HEK293 (cell line): ENCODE measurements at regions not wholly inside any gene's neighbourhood (a gene's known extent, or its start where the extent isn't known, plus 50 kb on each side); places are given as distances from the start of the nearest gene placed in this dataset.

Experiments used
- CTCF ChIA-PET: fragments of 350-600 bp; formaldehyde crosslinking; extraction: SDS; loops from one replicate; lab custom pipeline; 2021; ENCODE audit warnings: antibody characterized with exemption; lab: Yijun Ruan, JAX
- POLR2A ChIA-PET: fragments of 300-600 bp; formaldehyde crosslinking; extraction: SDS; loops from one replicate; lab custom pipeline; 2020; ENCODE audit warnings: antibody characterized with exemption, inconsistent platforms; lab: Yijun Ruan, JAX
- H3K27ac ChIP-seq: fragments of 200-500 bp; sonication (Bioruptor generic); 2 replicates; pipeline ENCODE4 v1.5.1; 2014; ENCODE audit warnings: low read depth, low read length, control low read depth, inconsistent platforms; ENCODE audit errors: extremely low read depth
- H3K36me3 ChIP-seq, 2 experiments: fragments of 200-500 bp in 1 of 2; sonication (Bioruptor generic) in 1 of 2; 1 replicate in 1 of 2; 2 replicates in 1 of 2; pipeline ENCODE4 v1.5.1; 2014 to 2017; ENCODE audit warnings: inconsistent platforms in 2 of 2, low read length in 2 of 2; ENCODE audit not compliant: control insufficient read depth in 2 of 2, insufficient read depth in 1 of 2
- H3K4me1 ChIP-seq: fragments of 200-500 bp; sonication (Bioruptor generic); 2 replicates; pipeline ENCODE4 v1.5.1; 2014; ENCODE audit warnings: mild to moderate bottlenecking, low read length, inconsistent platforms; ENCODE audit not compliant: control insufficient read depth, insufficient read depth
- H3K4me3 ChIP-seq: 2 replicates; pipeline ENCODE4 v1.5.1; 2011; ENCODE audit warnings: low read depth, mild to moderate bottlenecking, control low read depth, low read length, moderate library complexity
- H3K9me3 ChIP-seq: fragments of 200-500 bp; sonication (Bioruptor generic); 2 replicates; pipeline ENCODE4 v1.5.1; 2014; ENCODE audit warnings: low read depth, low read length, inconsistent platforms; ENCODE audit not compliant: control insufficient read depth, insufficient read depth
- AEBP2 ChIP-seq: fragments of 450-650 bp; formaldehyde crosslinking; IDR thresholded peaks from 2 replicates; pipeline ENCODE4 v1.5.1; 2016; ENCODE audit warnings: missing biosample characterization, missing genetic modification characterization, borderline replicate concordance
- KLF7 ChIP-seq: fragments of 450-650 bp; formaldehyde crosslinking; IDR thresholded peaks from 2 replicates; pipeline ENCODE4 v1.5.1; 2016; ENCODE audit warnings: missing biosample characterization, missing genetic modification characterization, borderline replicate concordance
- MZF1 ChIP-seq: fragments of 450-650 bp; formaldehyde crosslinking; IDR thresholded peaks from 2 replicates; pipeline ENCODE4 v1.5.1; 2017; ENCODE audit warnings: missing biosample characterization, missing genetic modification characterization, borderline replicate concordance
- OSR2 ChIP-seq: fragments of 450-650 bp; formaldehyde crosslinking; IDR thresholded peaks from 2 replicates; pipeline ENCODE4 v1.5.1; 2016; ENCODE audit warnings: missing biosample characterization, missing genetic modification characterization
- SCRT1 ChIP-seq: fragments of 450-650 bp; formaldehyde crosslinking; IDR thresholded peaks from 2 replicates; pipeline ENCODE4 v1.5.1; 2016; ENCODE audit warnings: missing biosample characterization, missing genetic modification characterization, borderline replicate concordance
- SCRT2 ChIP-seq: fragments of 450-650 bp; formaldehyde crosslinking; IDR thresholded peaks from 2 replicates; pipeline ENCODE4 v1.5.1; 2016; ENCODE audit warnings: missing biosample characterization, missing genetic modification characterization
- SETDB1 ChIP-seq: IDR thresholded peaks from one replicate; pipeline ENCODE4 v1.6.1; 2017; ENCODE audit warnings: mild to moderate bottlenecking, low read length, moderate library complexity, mixed read lengths; ENCODE audit not compliant: insufficient read length
- TRIM28 ChIP-seq: IDR thresholded peaks from 2 replicates; pipeline ENCODE4 v1.6.1; 2011; ENCODE audit warnings: low read length, control low read depth, borderline replicate concordance
- ZBTB1 ChIP-seq: fragments of 450-650 bp; formaldehyde crosslinking; IDR thresholded peaks from 2 replicates; pipeline ENCODE4 v1.5.1; 2016; ENCODE audit warnings: missing biosample characterization, missing genetic modification characterization
- ZBTB20 ChIP-seq: fragments of 450-650 bp; formaldehyde crosslinking; IDR thresholded peaks from 2 replicates; pipeline ENCODE4 v1.5.1; 2016; ENCODE audit warnings: missing biosample characterization, missing genetic modification characterization
- ZBTB48 ChIP-seq: fragments of 450-650 bp; formaldehyde crosslinking; IDR thresholded peaks from 2 replicates; pipeline ENCODE4 v1.5.1; 2016; ENCODE audit warnings: missing biosample characterization, missing genetic modification characterization
- ZFP69B ChIP-seq: fragments of 450-650 bp; formaldehyde crosslinking; IDR thresholded peaks from 2 replicates; pipeline ENCODE4 v1.5.1; 2016; ENCODE audit warnings: missing biosample characterization, missing genetic modification characterization
- ZNF148 ChIP-seq: fragments of 450-650 bp; formaldehyde crosslinking; IDR thresholded peaks from 2 replicates; pipeline ENCODE4 v1.5.0; 2017; ENCODE audit warnings: missing biosample characterization, missing genetic modification characterization, borderline replicate concordance
- ZNF157 ChIP-seq: fragments of 450-650 bp; formaldehyde crosslinking; IDR thresholded peaks from 2 replicates; pipeline ENCODE4 v1.5.1; 2016; ENCODE audit warnings: missing biosample characterization, missing genetic modification characterization
- ZNF24 ChIP-seq: fragments of 450-650 bp; formaldehyde crosslinking; IDR thresholded peaks from 2 replicates; pipeline ENCODE4 v1.5.1; 2016; ENCODE audit warnings: missing biosample characterization, missing genetic modification characterization
- ZNF266 ChIP-seq: fragments of 450-650 bp; formaldehyde crosslinking; IDR thresholded peaks from 2 replicates; pipeline ENCODE4 v1.5.1; 2016; ENCODE audit warnings: missing biosample characterization, missing genetic modification characterization, low read depth
- ZNF341 ChIP-seq: fragments of 450-650 bp; formaldehyde crosslinking; IDR thresholded peaks from 2 replicates; pipeline ENCODE4; 2016; ENCODE audit warnings: low read depth, missing biosample characterization, missing genetic modification characterization
- ZNF366 ChIP-seq: fragments of 450-650 bp; formaldehyde crosslinking; conservative IDR thresholded peaks from 2 replicates; pipeline ENCODE4 v1.5.1; 2016; ENCODE audit warnings: missing biosample characterization, missing genetic modification characterization
- ZNF423 ChIP-seq: fragments of 450-650 bp; formaldehyde crosslinking; IDR thresholded peaks from 2 replicates; pipeline ENCODE4 v1.5.1; 2016; ENCODE audit warnings: missing biosample characterization, missing genetic modification characterization
- ZNF48 ChIP-seq: fragments of 450-650 bp; formaldehyde crosslinking; IDR thresholded peaks from 2 replicates; pipeline ENCODE4 v1.5.1; 2016; ENCODE audit warnings: missing biosample characterization, missing genetic modification characterization
- ZNF510 ChIP-seq: fragments of 450-650 bp; formaldehyde crosslinking; IDR thresholded peaks from 2 replicates; pipeline ENCODE4 v1.5.1; 2018; ENCODE audit warnings: mild to moderate bottlenecking, missing genetic modification characterization, missing biosample characterization; ENCODE audit not compliant: insufficient replicate concordance
- ZNF585B ChIP-seq: fragments of 450-650 bp; formaldehyde crosslinking; IDR thresholded peaks from 2 replicates; pipeline ENCODE4 v1.5.1; 2016; ENCODE audit warnings: missing biosample characterization, missing genetic modification characterization
- ZNF624 ChIP-seq: fragments of 450-650 bp; formaldehyde crosslinking; IDR thresholded peaks from 2 replicates; pipeline ENCODE4 v1.5.1; 2017; ENCODE audit warnings: missing biosample characterization, missing genetic modification characterization
- ZNF701 ChIP-seq: fragments of 450-650 bp; formaldehyde crosslinking; IDR thresholded peaks from 2 replicates; pipeline ENCODE4 v1.5.1; 2016; ENCODE audit warnings: missing biosample characterization, missing genetic modification characterization
- ZNF843 ChIP-seq: fragments of 450-650 bp; formaldehyde crosslinking; IDR thresholded peaks from 2 replicates; pipeline ENCODE4 v1.5.1; 2016; ENCODE audit warnings: missing biosample characterization, missing genetic modification characterization
- ZXDB ChIP-seq: fragments of 450-650 bp; formaldehyde crosslinking; IDR thresholded peaks from 2 replicates; pipeline ENCODE4 v1.5.1; 2016; ENCODE audit warnings: missing biosample characterization, missing genetic modification characterization
- TF ChIP-seq, protein P1 (sequence below): fragments of 450-650 bp; IDR thresholded peaks from 2 replicates; pipeline ENCODE4 v1.5.1; 2018; ENCODE audit warnings: missing biosample characterization, missing genetic modification characterization

DNA sequence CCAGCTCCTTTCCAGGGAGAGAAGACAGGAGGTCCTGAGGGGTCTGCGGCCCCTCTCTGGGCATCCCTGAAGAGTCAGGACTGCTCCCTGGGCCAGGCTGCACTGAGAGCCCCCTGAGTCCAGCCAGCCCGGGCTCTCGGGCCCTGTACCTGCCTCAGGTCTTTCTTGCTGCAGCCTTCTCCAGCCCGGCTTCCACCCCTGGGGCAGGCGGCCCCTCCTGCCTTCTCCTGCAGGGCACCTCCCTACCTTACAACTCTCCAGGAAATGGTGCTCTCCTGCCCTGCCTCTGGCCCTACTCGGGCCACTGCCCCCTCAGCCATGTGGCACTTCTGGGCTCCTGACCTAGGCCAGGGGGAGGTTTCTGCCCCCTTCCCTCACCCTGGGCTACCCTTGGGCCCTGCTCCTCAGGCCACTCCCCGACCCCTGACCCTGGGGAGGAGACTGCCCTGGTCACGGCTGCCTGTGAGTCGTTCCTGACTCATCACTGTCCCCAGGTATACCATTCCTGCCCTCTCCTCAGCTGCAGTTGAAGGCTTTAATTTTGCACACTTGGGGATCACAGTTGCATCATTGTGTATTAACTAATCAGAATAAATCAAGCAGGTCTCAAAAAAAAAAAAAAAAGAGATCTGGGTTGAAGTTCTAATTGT lies 251.1 kb downstream of the NXPE2 start:
- Histone ChIP-seq H3K36me3 (no peaks in the 10 kb centered on the region), H3K4me3 (no peak overlapping the region), H3K27ac (no peak overlapping the region), H3K9me3 (no peaks in the 10 kb centered on the region), H3K4me1 (no peaks in the 10 kb centered on the region)
- no peak for TF ChIP-seq ZNF341
- no peak for TF ChIP-seq ZNF266 (tag by site-specific recombination)
- ChIA-PET CTCF (no interaction called here), POLR2A (no interaction called here)

- TF ChIP-seq ZBTB48 = no peak
- peak; percentile 93 for TF ChIP-seq ZNF585B (tag by site-specific recombination)
- TF ChIP-seq ZNF701 (tag by site-specific recombination) = no peak
- no peak for TF ChIP-seq ZNF843
- TF ChIP-seq TRIM28 = peak; percentile 97
- TF ChIP-seq SCRT2 = no peak
- TF ChIP-seq ZNF624 (tag by site-specific recombination) = no peak
- TF ChIP-seq ZNF266 (tag by site-specific recombination) = no peak
- no peak for TF ChIP-seq SCRT1 (tag by site-specific recombination)
- TF ChIP-seq SETDB1 = peak; percentile 95
- Histone ChIP-seq H3K36me3 (no peaks in the 10 kb centered on the region), H3K9me3 (no peaks in the 10 kb centered on the region), H3K4me3 (no peak overlapping the region), H3K27ac (no peak overlapping the region), H3K4me1 (no peaks in the 10 kb centered on the region)
- POLR2A ChIA-PET = no interaction called here
- CTCF ChIA-PET = interaction anchor here (0.6 to 1.6 kb wide), 2 partner anchors 47 to 164 kb away, joined by 3 to 5 read pairs; no protein-coding TSS in a partner anchor
These were observed 260.5 kb downstream of the NXPE2 start for GRCh38 chr11:114938799-114939198.

DNA sequence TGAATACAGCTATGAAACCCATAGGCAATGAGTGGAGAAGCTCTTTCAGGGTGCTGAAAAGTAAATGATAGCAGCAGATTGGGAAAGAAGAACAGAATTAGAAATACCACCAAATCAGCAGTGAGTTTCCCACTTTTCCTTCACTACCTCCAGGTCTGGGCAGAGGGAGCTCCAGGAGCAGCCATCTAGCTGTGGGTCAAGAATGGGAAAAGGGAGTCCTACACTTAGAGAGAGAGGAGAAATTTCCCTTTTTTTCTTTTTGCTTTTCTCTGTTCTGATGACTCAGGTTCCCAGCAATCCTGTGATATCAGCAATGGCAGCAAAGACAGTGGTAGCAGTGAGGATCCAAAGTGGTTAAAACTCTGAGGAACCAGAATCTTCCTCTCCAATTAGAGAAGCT lies 263.9 kb downstream of the NXPE2 start:
- no peak overlapping the region for H3K4me3 ChIP-seq
- no peaks in the 10 kb centered on the region for H3K4me1 ChIP-seq
- ChIA-PET CTCF (interaction anchor here (0.5 to 0.7 kb wide), 3 partner anchors 168 to 1306 kb away, joined by 3 to 4 read pairs (median 3); no protein-coding TSS in a partner anchor), POLR2A (no interaction called here)
- TF ChIP-seq ZNF48 = no peak
- TF ChIP-seq ZNF24 = no peak
- TF ChIP-seq ZNF341 = no peak
- no peak for TF ChIP-seq MZF1 (tag by site-specific recombination)
- TF ChIP-seq OSR2 (tag by site-specific recombination) = no peak
- TF ChIP-seq ZBTB1 = no peak
- TF ChIP-seq ZFP69B (tag by site-specific recombination) = no peak
- no peak for TF ChIP-seq KLF7 (tag by site-specific recombination)
- TF ChIP-seq ZNF624 (tag by site-specific recombination) = no peak
- no peak for TF ChIP-seq ZNF510
- TF ChIP-seq ZNF148 (tag by site-specific recombination) = no peak
- TF ChIP-seq, protein P1, sequence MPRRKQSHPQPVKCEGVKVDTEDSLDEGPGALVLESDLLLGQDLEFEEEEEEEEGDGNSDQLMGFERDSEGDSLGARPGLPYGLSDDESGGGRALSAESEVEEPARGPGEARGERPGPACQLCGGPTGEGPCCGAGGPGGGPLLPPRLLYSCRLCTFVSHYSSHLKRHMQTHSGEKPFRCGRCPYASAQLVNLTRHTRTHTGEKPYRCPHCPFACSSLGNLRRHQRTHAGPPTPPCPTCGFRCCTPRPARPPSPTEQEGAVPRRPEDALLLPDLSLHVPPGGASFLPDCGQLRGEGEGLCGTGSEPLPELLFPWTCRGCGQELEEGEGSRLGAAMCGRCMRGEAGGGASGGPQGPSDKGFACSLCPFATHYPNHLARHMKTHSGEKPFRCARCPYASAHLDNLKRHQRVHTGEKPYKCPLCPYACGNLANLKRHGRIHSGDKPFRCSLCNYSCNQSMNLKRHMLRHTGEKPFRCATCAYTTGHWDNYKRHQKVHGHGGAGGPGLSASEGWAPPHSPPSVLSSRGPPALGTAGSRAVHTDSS (tag by site-specific recombination) = no peak
- TF ChIP-seq ZNF423 (tag by site-specific recombination) = no peak
- TF ChIP-seq ZNF366 (tag by site-specific recombination) = no peak
- no peak for TF ChIP-seq AEBP2 (tag by site-specific recombination)
- TF ChIP-seq ZBTB20 = no peak
- no peak for TF ChIP-seq ZXDB
- TF ChIP-seq ZNF157 = no peak
- no peaks in the 10 kb centered on the region for H3K36me3 ChIP-seq
- no peak overlapping the region for H3K27ac ChIP-seq
- no peaks in the 10 kb centered on the region for H3K9me3 ChIP-seq
